HepG2 (cell line): ENCODE measurements at regions not wholly inside any gene's neighbourhood (a gene's known extent, or its start where the extent isn't known, plus 50 kb on each side); places are given as distances from the start of the nearest gene placed in this dataset.

Experiments
- ATAC-seq: fragments of 200-7000 bp; cut with Tn5 transposase; 3 replicates; pipeline ENCODE4 v1.9.1; 2020; ENCODE audit warnings: mild to moderate bottlenecking, moderate library complexity
- BruUV-seq: library from RNA; stranded (reverse); fragments of 400-500 nt; replicated peaks from 2 replicates; lab custom pipeline; 2021; lab: Mats Ljungman, UMichigan
- CTCF ChIA-PET: fragments of 300-600 bp; formaldehyde crosslinking; extraction: SDS; loops from one replicate; lab custom pipeline; 2021; ENCODE audit warnings: low total read pairs, inconsistent platforms, low intra/inter-chr PET ratio; lab: Yijun Ruan, JAX
- POLR2A ChIA-PET: fragments of 350-600 bp; sonication (Branson Sonifier 250); formaldehyde crosslinking; loops from one replicate; lab custom pipeline; 2020; ENCODE audit warnings: antibody characterized with exemption, inconsistent platforms; lab: Yijun Ruan, JAX
- DNase-seq: peaks from one replicate; pipeline ENCODE4 v3.0.0-alpha.2; 2015; ENCODE audit warnings: low spot score
- FAIRE-seq: peaks from 3 replicates; lab custom pipeline; 2011; peaks lifted over from hg19 to GRCh38; lab: Jason Lieb, UNC
- H2AFZ ChIP-seq: one replicate; pipeline ENCODE4 v1.6.1; 2011; ENCODE audit warnings: low read length, inconsistent platforms
- H3K27ac ChIP-seq: fragments of 300-600 bp; 3 replicates; pipeline ENCODE4 v1.8.0; 2011; ENCODE audit warnings: mixed run types, mild to moderate bottlenecking, mixed read lengths, low read length, inconsistent platforms; ENCODE audit not compliant: insufficient read depth; ENCODE audit errors: extremely low read length
- H3K27me3 ChIP-seq, 2 experiments: fragments of 200-600 bp in 1 of 2; 2 replicates in 1 of 2; 3 replicates in 1 of 2; pipeline versions ENCODE4 v1.6.0 to v1.8.0; 2011; ENCODE audit warnings: low read length in 2 of 2, mild to moderate bottlenecking in 2 of 2, moderate library complexity in 2 of 2, inconsistent platforms in 1 of 2; ENCODE audit not compliant: insufficient read depth in 2 of 2, control insufficient read depth in 1 of 2
- H3K36me3 ChIP-seq, 2 experiments: fragments of 200-600 bp in 1 of 2; replicated peaks in 1 of 2; 2 replicates in 1 of 2; 3 replicates in 1 of 2; pipeline versions ENCODE4 v1.5.1 to v1.8.0; 2011; ENCODE audit warnings: low read length in 2 of 2, inconsistent platforms in 1 of 2; ENCODE audit not compliant: insufficient read depth in 2 of 2, control insufficient read depth in 1 of 2
- H3K4me1 ChIP-seq: 2 replicates; pipeline ENCODE4 v1.5.1; 2012; ENCODE audit warnings: low read length, inconsistent platforms; ENCODE audit not compliant: insufficient read depth
- H3K4me2 ChIP-seq: 2 replicates; pipeline ENCODE4 v1.6.0; 2011; ENCODE audit warnings: low read depth, low read length, inconsistent platforms
- H3K4me3 ChIP-seq, 3 experiments: fragments of 200-600 bp in 1 of 3; sonication (generic), shearing (Covaris generic) in 1 of 3; replicated peaks in 1 of 3; 2 replicates each; pipeline ENCODE4 v1.5.1; 2011 to 2016; ENCODE audit warnings: low read length in 3 of 3, inconsistent platforms in 2 of 3, low read depth in 2 of 3, mild to moderate bottlenecking in 2 of 3, control low read depth in 1 of 3, mixed read lengths in 1 of 3; ENCODE audit not compliant: insufficient read depth in 1 of 3
- H3K79me2 ChIP-seq: one replicate; pipeline ENCODE4 v1.6.1; 2011; ENCODE audit warnings: low read length, inconsistent platforms; ENCODE audit not compliant: insufficient read depth
- H3K9ac ChIP-seq: 2 replicates; pipeline ENCODE4 v1.6.0; 2011; ENCODE audit warnings: mild to moderate bottlenecking, low read depth, low read length, inconsistent platforms; ENCODE audit not compliant: insufficient read depth
- H3K9me3 ChIP-seq: 2 replicates; pipeline ENCODE4 v1.5.1; 2012; ENCODE audit warnings: mild to moderate bottlenecking, low read length
- H4K20me1 ChIP-seq: 2 replicates; pipeline ENCODE4 v1.6.0; 2011; ENCODE audit warnings: inconsistent platforms, mild to moderate bottlenecking, low read length, moderate library complexity; ENCODE audit not compliant: insufficient read depth
- ATRX ChIP-seq: sonication (generic); formaldehyde crosslinking; IDR thresholded peaks from 2 replicates; pipeline ENCODE4 v1.4.0; 2020; ENCODE audit warnings: missing genetic modification reagents, borderline replicate concordance
- BCL6 ChIP-seq: IDR thresholded peaks from 2 replicates; pipeline ENCODE4 v1.6.1; 2016; ENCODE audit warnings: missing genetic modification reagents, missing compliant biosample characterization
- CBFB ChIP-seq: sonication (generic); formaldehyde crosslinking; IDR thresholded peaks from 2 replicates; pipeline ENCODE4 v1.4.0; 2020; ENCODE audit warnings: missing genetic modification reagents
- DMAP1 ChIP-seq: IDR thresholded peaks from 2 replicates; pipeline ENCODE4 v1.6.1; 2016
- ELF4 ChIP-seq: sonication (generic); formaldehyde crosslinking; IDR thresholded peaks from 2 replicates; pipeline ENCODE4 v1.5.0; 2020; ENCODE audit warnings: missing genetic modification reagents, mild to moderate bottlenecking, moderate library complexity, borderline replicate concordance
- SIX1 ChIP-seq: sonication (generic); formaldehyde crosslinking; IDR thresholded peaks from 2 replicates; pipeline ENCODE4 v1.4.0; 2020; ENCODE audit warnings: missing genetic modification reagents, borderline replicate concordance
- ZNF263 ChIP-seq: sonication (generic); formaldehyde crosslinking; IDR thresholded peaks from 2 replicates; pipeline ENCODE4 v1.4.0; 2020; ENCODE audit warnings: missing genetic modification reagents
- ZNF777 ChIP-seq: sonication (generic); formaldehyde crosslinking; IDR thresholded peaks from 2 replicates; pipeline ENCODE4 v1.4.0; 2020; ENCODE audit warnings: missing genetic modification reagents
- ZNF891 ChIP-seq: sonication (generic); formaldehyde crosslinking; IDR thresholded peaks from 2 replicates; pipeline ENCODE4 v1.5.0; 2020; ENCODE audit warnings: mild to moderate bottlenecking, missing genetic modification reagents
- WGBS: methylation state at CpG from one replicate; pipeline ENCODE4 v1.1.6; 2017; ENCODE audit warnings: low lambda C conversion rate; 5-methylcytosine and 5-hydroxymethylcytosine counted together
- in situ Hi-C: cut with HindIII; loops from 2 replicates; pipeline ENCODE4 v1.10.0; 2017; ENCODE audit warnings: low pct_unique_long_range_greater_than_20kb; ENCODE audit not compliant: extremely low pct_ligation_motif_present
- intact Hi-C: fragments of 100-400 bp; cut with micrococcal nuclease; formaldehyde crosslinking; loops from one replicate; pipeline ENCODE4 v1.10.0; 2022; ENCODE audit not compliant: unreplicated experiment
- TF ChIP-seq, protein P1 (sequence below): sonication (generic); formaldehyde crosslinking; IDR thresholded peaks from 2 replicates; pipeline ENCODE4 v1.4.0; 2020; ENCODE audit warnings: missing genetic modification reagents
- TF ChIP-seq, protein P2 (sequence below): IDR thresholded peaks from 2 replicates; pipeline ENCODE4 v1.6.1; 2012; ENCODE audit warnings: inconsistent platforms

DNA sequence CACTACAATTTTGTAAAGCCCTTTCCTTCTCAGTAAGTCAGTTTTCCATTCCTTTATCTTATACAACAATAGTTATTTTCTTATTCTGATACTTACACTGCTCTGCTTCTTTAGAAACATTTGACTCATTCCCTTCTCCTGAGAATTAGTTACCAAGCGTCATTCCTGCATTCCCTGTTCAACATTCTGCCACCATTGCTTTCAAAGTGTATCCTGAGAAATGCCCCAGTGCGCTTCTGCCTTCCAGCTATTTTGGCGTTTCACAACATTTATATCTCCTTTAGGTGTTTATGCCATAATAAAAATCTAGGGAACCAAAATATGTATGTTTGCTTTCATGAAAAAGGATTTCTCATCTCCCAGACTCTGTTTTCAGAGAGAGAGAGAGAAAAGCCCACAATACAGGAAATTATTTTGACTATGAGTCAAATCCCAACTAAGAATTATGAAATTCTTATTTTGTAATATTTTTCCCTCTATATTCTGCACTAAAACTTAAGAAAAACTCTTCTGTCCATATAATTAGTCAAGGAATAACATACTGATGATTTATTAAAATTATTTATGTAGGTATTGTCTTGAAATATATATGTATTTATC, 118.2 kb upstream of the RAP2B start:
- no peaks in the 10 kb centered on the region for H3K9me3 ChIP-seq
- CTCF ChIA-PET: interaction anchor here (1.3 to 2.0 kb wide), 2 partner anchors 247 to 551 kb away, joined by 4 to 8 read pairs; no protein-coding TSS in a partner anchor
- BruUV-seq: no TSS peak

DNA sequence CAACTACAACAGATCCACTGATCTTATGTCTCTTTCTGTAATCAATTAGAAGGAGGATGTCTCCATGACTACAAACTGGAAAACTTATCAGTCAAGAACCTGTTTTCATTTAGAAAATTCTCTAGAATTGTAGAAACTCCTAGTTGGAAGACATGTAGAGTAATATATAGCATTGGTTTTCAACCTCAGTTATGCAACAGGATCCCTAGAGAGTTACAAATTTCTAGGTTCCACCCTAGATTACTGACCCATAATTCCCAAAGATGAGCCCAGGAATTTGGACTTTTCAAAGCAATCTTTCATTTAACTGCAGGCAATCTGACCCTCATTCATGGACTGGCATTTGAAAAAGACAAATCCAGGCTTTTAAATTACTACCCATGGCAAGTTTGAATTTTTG, 116.9 kb upstream of the RAP2B start:
- H3K4me1 ChIP-seq: no peaks in the 10 kb centered on the region
- H3K27me3 ChIP-seq: no peaks in the 10 kb centered on the region
- no peak overlapping the region for H3K4me2 ChIP-seq
- no peak overlapping the region for H3K4me3 ChIP-seq
- ATAC-seq (no peak), DNase-seq (no peak), FAIRE-seq (no peak)
- intact Hi-C loops: no loop called here
- TF ChIP-seq SIX1 (CRISPR knock-in tag) (no peak), BCL6 (CRISPR knock-in tag) (peak; percentile 55; the same call in 1 of the 2 replicates)
- TF ChIP-seq, protein P1, sequence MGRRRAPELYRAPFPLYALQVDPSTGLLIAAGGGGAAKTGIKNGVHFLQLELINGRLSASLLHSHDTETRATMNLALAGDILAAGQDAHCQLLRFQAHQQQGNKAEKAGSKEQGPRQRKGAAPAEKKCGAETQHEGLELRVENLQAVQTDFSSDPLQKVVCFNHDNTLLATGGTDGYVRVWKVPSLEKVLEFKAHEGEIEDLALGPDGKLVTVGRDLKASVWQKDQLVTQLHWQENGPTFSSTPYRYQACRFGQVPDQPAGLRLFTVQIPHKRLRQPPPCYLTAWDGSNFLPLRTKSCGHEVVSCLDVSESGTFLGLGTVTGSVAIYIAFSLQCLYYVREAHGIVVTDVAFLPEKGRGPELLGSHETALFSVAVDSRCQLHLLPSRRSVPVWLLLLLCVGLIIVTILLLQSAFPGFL (CRISPR knock-in tag): no peak
- no peak overlapping the region for H3K27ac ChIP-seq
- POLR2A ChIA-PET: no interaction called here
- in situ Hi-C loops: loop anchor here (10.0 to 25.0 kb wide), 3 partner anchors 240 to 720 kb away; no protein-coding TSS in a partner anchor
- H3K36me3 ChIP-seq: no peaks in the 10 kb centered on the region
- no TSS peak for BruUV-seq
- CTCF ChIA-PET: no interaction called here
- no peaks in the 10 kb centered on the region for H3K79me2 ChIP-seq
- H3K9ac ChIP-seq: no peak overlapping the region
- H3K9me3 ChIP-seq: no peaks in the 10 kb centered on the region
- no peak overlapping the region for H2AFZ ChIP-seq
- H4K20me1 ChIP-seq: no peaks in the 10 kb centered on the region

More for the DNA sequence above, 118.2 kb upstream of the RAP2B start:
- no peak for FAIRE-seq
- H3K4me3 ChIP-seq: no peak overlapping the region
- no peaks in the 10 kb centered on the region for H4K20me1 ChIP-seq
- POLR2A ChIA-PET: no interaction called here
- no peak overlapping the region for H2AFZ ChIP-seq
- no peak for ATAC-seq
- intact Hi-C loops (loop anchor here (1.0 kb wide), 4 partner anchors 118 to 725 kb away; partner anchors contain the start of gene RAP2B), in situ Hi-C loops (loop anchor here (5.0 to 25.0 kb wide), 4 partner anchors 123 to 721 kb away; no protein-coding TSS in a partner anchor)
- no peaks in the 10 kb centered on the region for H3K36me3 ChIP-seq
- no peaks in the 10 kb centered on the region for H3K79me2 ChIP-seq
- no peak for DNase-seq
- H3K4me1 ChIP-seq: peaks cover 2% of the 10 kb centered on the region
- no peak overlapping the region for H3K27ac ChIP-seq
- TF ChIP-seq DMAP1 (CRISPR knock-in tag): no peak
- TF ChIP-seq ELF4 (CRISPR knock-in tag): no peak
- TF ChIP-seq, protein P2, sequence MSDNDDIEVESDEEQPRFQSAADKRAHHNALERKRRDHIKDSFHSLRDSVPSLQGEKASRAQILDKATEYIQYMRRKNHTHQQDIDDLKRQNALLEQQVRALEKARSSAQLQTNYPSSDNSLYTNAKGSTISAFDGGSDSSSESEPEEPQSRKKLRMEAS: no peak
- no peak for TF ChIP-seq ZNF777
- no peak for TF ChIP-seq ZNF263 (CRISPR knock-in tag)
- TF ChIP-seq ATRX (CRISPR knock-in tag): no peak
- TF ChIP-seq CBFB: no peak
- TF ChIP-seq ZNF891 (CRISPR knock-in tag): no peak
- no peak overlapping the region for H3K4me2 ChIP-seq
- 38% methylated on average over 3 of the region's 3 CpGs for WGBS
- no peak overlapping the region for H3K9ac ChIP-seq
- H3K27me3 ChIP-seq: no peaks in the 10 kb centered on the region
